ENCODE measurements at regions not wholly inside any gene's neighbourhood (a gene's known extent, or its start where the extent isn't known, plus 50 kb on each side); places are given as distances from the start of the nearest gene placed in this dataset.

DNA sequence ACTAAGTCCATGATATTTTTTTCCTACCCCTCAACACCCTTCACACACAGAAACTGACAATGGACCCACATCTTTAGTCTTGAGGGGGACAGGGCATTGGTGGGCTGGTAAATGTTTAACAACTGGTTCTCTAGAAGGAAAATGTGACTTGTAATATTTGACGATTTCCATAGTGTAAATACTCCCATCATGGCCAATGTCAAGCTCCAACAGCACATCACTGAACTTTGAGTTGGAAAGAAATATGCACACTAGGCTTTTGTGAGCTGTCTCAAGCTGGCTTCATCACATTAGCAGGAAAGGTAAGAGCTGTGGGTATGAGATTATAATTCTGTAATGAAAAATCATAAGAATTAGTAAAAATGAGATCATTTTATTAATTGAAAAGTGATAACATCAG lies 189.9 kb upstream of the PRLR start:
- TF ChIP-seq TAF1 (IDR thresholded peaks at IDR 0.05; ENCODE audit: low read depth, low read length) (no peak), POLR2A (IDR thresholded peaks at IDR 0.05; ENCODE audit: low read depth, low read length) (no peak), POLR2AphosphoS5 (IDR thresholded peaks at IDR 0.05; ENCODE audit: low read depth, low read length) (no peak), PAX5 (IDR thresholded peaks at IDR 0.05; ENCODE audit: insufficient read depth, low read length, severe bottlenecking) (no peak), SPI1 (IDR thresholded peaks at IDR 0.05; ENCODE audit: low read depth, low read length) (no peak)

Data from GM12891 (cell line).